ENCODE measurements at regions not wholly inside any gene's neighbourhood (a gene's known extent, or its start where the extent isn't known, plus 50 kb on each side); places are given as distances from the start of the nearest gene placed in this dataset.
"Not testable (repeated sequence)": the region's sequence is repeated elsewhere in the genome, so short reads cannot be mapped to it uniquely, and the experiment has no call there.

- peak; percentile 89 for DNase-seq
- Histone ChIP-seq H3K4me1 (no peaks in the 10 kb centered on the region), H3K9me3 (no peaks in the 10 kb centered on the region), H3K36me3 (ENCODE audit: low read depth, missing control alignments) (no peaks in the 10 kb centered on the region), H3K4me3 (peak overlapping the region; percentile 57 to 69), H3K27me3 (no peaks in the 10 kb centered on the region), H3K27ac (peak overlapping the region; percentile 79 to 84)
- intact Hi-C loops (cut with DNase I; ENCODE audit: low total_unique reads), result no loop called here
- TF ChIP-seq POLR2A (IDR thresholded peaks at IDR 0.05) (no peak), CTCF (IDR thresholded peaks at IDR 0.05) (no peak)
- 2 to 5% methylated on average over 17 to 32 of the region's 39 CpGs for WGBS, 2 donors
These were observed 91.4 kb upstream of the XIST start for GRCh38 chrX:73943693-73944562.

GRCh38 chrX:73940893-73941470, 88.5 kb upstream of the XIST start:
- WGBS, 2 donors, result 80 to 90% methylated on average over 2 of the region's 2 CpGs
- intact Hi-C loops (cut with DNase I; ENCODE audit: low total_unique reads), result no loop called here

GRCh38 chrX:73937843-73938242, 85.3 kb upstream of the XIST start:
- 87 to 99% methylated on average over 14 to 15 of the region's 15 CpGs for WGBS, 2 donors
- H3K27ac ChIP-seq; intact Hi-C loops (cut with DNase I; ENCODE audit: low total_unique reads); H3K9me3 ChIP-seq; H3K36me3 ChIP-seq (ENCODE audit: low read depth, missing control alignments); H3K4me3 ChIP-seq; DNase-seq; H3K27me3 ChIP-seq; H3K4me1 ChIP-seq: not testable (repeated sequence)

More at GRCh38 chrX:73940893-73941470, 88.5 kb upstream of the XIST start:
- no peaks in the 10 kb centered on the region for H3K36me3 ChIP-seq (ENCODE audit: low read depth, missing control alignments)
- no peaks in the 10 kb centered on the region for H3K4me1 ChIP-seq
- no peak overlapping the region for H3K4me3 ChIP-seq
- H3K9me3 ChIP-seq, result no peaks in the 10 kb centered on the region
- DNase-seq, result no peak
- H3K27ac ChIP-seq, result no peak overlapping the region
- no peak for TF ChIP-seq CTCF (IDR thresholded peaks at IDR 0.05)
- no peak for TF ChIP-seq POLR2A (IDR thresholded peaks at IDR 0.05)
- no peaks in the 10 kb centered on the region for H3K27me3 ChIP-seq

- H3K4me3 ChIP-seq, result no peak overlapping the region
- no peak overlapping the region for H3K27ac ChIP-seq
- TF ChIP-seq CTCF (IDR thresholded peaks at IDR 0.05), result no peak
- TF ChIP-seq POLR2A (IDR thresholded peaks at IDR 0.05), result no peak
- no peaks in the 10 kb centered on the region for H3K4me1 ChIP-seq
- intact Hi-C loops (cut with DNase I; ENCODE audit: low total_unique reads), result no loop called here
- H3K27me3 ChIP-seq, result no peaks in the 10 kb centered on the region
- 82 to 91% methylated on average over 2 of the region's 2 CpGs for WGBS, 2 donors
- H3K36me3 ChIP-seq (ENCODE audit: low read depth, missing control alignments), result no peaks in the 10 kb centered on the region
- DNase-seq, result no peak
- no peaks in the 10 kb centered on the region for H3K9me3 ChIP-seq
These were observed 80.0 kb upstream of the XIST start for GRCh38 chrX:73932522-73932921.

- Histone ChIP-seq H3K36me3 (ENCODE audit: low read depth, missing control alignments) (no peaks in the 10 kb centered on the region), H3K27me3 (no peaks in the 10 kb centered on the region), H3K4me1 (no peaks in the 10 kb centered on the region), H3K4me3 (no peak overlapping the region), H3K9me3 (no peaks in the 10 kb centered on the region), H3K27ac (no peak overlapping the region)
- TF ChIP-seq POLR2A (IDR thresholded peaks at IDR 0.05), result no peak
- no peak for TF ChIP-seq CTCF (IDR thresholded peaks at IDR 0.05)
- WGBS, 2 donors, result 80 to 88% methylated on average over 1 of the region's 1 CpG
- no peak for DNase-seq
- intact Hi-C loops (cut with DNase I; ENCODE audit: low total_unique reads), result no loop called here
These were observed 77.8 kb upstream of the XIST start for GRCh38 chrX:73930300-73930699.

Data from testis (tissue), 2 donors.